Liver (tissue), 3 donors: ENCODE measurements at regions not wholly inside any gene's neighbourhood (a gene's known extent, or its start where the extent isn't known, plus 50 kb on each side); places are given as distances from the start of the nearest gene placed in this dataset.
A peak's percentile ranks its signal among the peaks of the same experiment; 100 is the strongest.

ENCODE experiments used
- CTCF ChIP-seq: fragments of 150-350 bp; IDR thresholded peaks from 2 replicates; pipeline ENCODE4 v1.5.1; 2017; ENCODE audit warnings: improper control_type of control experiment, low read depth, low read length; ENCODE audit not compliant: missing input control
- RAD21 ChIP-seq, 2 donors: IDR thresholded peaks; 2 replicates each; pipeline ENCODE4 v1.6.1; 2016; ENCODE audit warnings: antibody characterized with exemption in 2 of 2, mild to moderate bottlenecking in 2 of 2
- SP1 ChIP-seq: IDR thresholded peaks from 2 replicates; pipeline ENCODE4 v1.6.1; 2018; ENCODE audit warnings: antibody characterized with exemption, mild to moderate bottlenecking
- TAF1 ChIP-seq: conservative IDR thresholded peaks from 2 replicates; pipeline ENCODE4 v1.6.1; 2016; ENCODE audit warnings: antibody characterized with exemption, mild to moderate bottlenecking
- TF ChIP-seq, protein P1 (sequence below): IDR thresholded peaks from 2 replicates; pipeline ENCODE4 v1.6.1; 2016; ENCODE audit warnings: antibody characterized with exemption
- donor health status: healthy.
- donor health status: healthy.

DNA sequence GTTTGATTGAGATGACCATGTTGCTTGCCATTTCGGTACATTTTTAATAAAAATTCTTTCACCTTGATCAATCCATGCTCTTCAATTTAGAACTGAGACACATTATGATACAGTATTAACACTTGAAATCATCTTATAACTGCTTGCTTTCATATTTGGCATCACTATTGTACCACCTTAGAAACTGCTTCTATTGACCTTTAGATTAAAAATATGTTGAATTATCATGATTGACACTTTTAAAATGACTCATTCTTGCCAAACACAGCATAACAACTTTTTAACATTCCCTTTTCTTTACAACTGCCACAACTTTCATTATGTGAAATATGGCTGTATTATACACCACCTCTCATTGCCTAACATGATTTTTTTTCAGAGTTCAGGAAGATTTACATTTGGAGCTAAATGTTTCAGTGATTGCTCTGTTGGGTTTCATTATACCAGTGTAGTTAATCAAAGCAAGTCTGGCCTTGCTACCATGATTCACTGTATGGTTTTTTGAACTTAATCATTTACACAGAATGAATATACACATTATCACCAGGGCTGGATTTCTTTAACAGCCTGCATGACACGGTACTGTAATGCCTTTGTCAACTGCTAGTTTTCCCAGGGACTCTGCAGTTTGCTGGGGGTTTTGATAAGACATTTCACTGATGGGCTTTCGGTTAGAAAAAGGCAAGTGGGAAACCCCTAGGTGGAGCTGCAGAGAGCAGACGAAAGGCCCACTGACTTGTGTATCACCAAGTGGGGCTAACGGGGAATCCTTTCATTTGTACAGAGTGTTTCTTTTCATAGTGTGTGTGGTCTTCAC, 93.6 kb upstream of the TLE4 start:
- TF ChIP-seq CTCF: no peak
- TF ChIP-seq SP1: no peak
- TF ChIP-seq TAF1: no peak
- peak; percentile 27 to 47 for TF ChIP-seq RAD21 (IDR thresholded peaks at IDR 0.05)
- TF ChIP-seq, protein P1, sequence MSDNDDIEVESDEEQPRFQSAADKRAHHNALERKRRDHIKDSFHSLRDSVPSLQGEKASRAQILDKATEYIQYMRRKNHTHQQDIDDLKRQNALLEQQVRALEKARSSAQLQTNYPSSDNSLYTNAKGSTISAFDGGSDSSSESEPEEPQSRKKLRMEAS: no peak
